ENCODE measurements at regions not wholly inside any gene's neighbourhood (a gene's known extent, or its start where the extent isn't known, plus 50 kb on each side); places are given as distances from the start of the nearest gene placed in this dataset.
"Not testable (repeated sequence)": the region's sequence is repeated elsewhere in the genome, so short reads cannot be mapped to it uniquely, and the experiment has no call there.

GRCh38 chr15:87681104-87681503 is 575.4 kb downstream of the NTRK3 start:
- no peak for DNase-seq (ENCODE audit: low read depth, low spot score)

- DNase-seq (ENCODE audit: low read depth, low spot score), result no peak
Observed at GRCh38 chr15:87680208-87680607, 576.3 kb downstream of the NTRK3 start.

DNA sequence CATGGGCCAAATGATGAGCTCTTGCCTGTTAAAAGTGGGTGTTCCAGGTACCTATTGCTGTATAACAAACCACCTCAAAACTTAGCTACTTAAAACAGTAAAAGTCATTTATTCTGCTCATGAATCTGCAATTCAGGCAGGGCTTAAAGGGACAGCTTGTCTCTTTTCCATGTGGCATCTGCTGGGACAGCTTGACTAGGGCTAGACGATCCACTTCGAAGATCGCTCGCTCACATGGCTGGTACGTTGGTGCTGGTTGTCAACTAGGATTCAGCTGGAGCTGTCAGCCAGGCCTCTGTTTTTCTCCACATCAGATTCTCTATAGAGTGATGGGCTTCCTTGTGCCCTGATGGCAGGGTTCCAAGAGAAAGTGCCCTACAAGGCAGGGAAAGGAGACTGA is 581.3 kb downstream of the NTRK3 start:
- DNase-seq (ENCODE audit: low read depth, low spot score), result no peak

DNA sequence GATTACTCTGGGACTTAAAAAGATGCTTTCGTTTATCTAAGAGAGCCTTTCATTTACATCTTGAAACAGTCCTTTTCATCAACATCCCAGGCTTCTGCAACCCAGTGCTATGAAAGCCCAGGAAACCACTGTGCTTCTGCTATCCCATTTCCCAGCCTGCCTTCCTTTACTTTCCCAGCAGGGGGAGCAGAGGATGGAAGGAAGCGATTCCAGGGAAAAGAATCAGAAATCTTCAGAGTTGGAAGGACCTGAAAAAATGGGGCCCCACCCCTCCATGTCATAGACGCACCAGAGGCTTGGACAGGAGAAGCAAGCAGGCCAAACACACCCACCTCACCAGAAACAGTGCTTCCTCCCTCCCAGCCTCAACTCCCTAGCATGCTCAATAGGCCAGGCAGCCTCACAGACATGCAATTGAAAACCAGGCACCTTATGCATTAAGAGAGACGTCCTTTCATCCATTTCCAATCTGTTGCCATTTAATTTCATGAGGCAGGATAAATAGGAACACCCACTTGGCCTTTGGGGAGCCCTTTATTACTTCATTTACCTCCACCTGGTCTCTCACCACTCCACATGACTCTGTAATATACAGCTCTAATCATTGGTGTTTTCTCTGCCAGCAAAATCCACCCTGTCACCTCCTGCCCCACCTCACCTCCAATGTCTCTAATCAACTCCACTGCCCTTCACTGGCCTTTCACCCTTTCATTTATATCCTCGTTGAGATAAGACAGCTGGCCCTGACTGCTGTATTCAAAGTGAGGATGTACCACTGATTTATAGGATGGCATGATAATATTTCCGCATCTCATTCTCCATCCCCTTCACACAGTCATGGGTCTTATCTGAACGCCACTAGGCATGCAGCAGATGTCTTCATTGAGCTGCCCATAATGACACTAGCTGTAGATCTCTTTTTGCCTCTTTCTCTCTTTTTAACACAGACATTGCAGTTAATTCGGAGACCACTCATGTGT is 583.9 kb downstream of the NTRK3 start:
- DNase-seq (ENCODE audit: low read depth, low spot score), result no peak

GRCh38 chr15:87671289-87671688 is 585.2 kb downstream of the NTRK3 start:
- DNase-seq (ENCODE audit: low read depth, low spot score), result no peak

- DNase-seq (ENCODE audit: low read depth, low spot score), result no peak
Observed at GRCh38 chr15:87669846-87670245, 586.7 kb downstream of the NTRK3 start.

DNA sequence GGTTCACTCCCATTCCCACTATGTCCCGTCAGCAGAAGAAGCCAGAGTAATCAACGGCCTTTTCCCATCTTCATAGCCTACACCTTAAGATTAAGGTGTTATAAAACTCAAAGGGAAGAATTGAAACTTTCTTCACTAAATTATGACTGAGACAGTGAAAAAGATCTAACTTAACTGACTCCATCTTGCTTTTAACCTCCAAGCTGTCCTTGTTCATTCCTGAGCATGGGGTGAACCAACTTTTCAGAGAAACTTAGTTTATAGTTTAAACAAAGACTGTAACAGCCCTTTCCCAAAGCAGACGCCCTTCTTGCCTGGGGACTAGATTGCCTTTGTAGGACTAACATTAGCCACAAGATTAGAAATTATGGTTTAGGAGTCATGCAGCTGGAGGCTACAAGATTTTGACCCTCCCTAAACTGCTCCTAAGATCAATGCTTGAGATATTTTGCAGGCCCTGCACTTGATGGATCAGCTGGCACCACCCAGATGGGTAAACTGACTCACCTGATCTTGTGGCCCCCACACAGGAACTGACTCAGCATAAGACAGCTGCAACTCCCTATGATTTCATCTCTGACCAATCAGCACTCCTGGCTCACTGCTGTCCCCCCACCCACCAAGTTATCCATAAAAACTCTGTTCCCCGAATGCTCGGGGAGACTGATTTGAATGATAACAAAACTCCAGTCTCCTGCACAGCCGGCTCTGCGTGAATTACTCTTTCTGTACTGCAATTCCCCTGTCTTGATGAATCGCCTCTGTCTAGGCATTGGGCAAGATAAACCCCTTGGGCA is 587.6 kb downstream of the NTRK3 start:
- not testable (repeated sequence) for DNase-seq (ENCODE audit: low read depth, low spot score)

DNA sequence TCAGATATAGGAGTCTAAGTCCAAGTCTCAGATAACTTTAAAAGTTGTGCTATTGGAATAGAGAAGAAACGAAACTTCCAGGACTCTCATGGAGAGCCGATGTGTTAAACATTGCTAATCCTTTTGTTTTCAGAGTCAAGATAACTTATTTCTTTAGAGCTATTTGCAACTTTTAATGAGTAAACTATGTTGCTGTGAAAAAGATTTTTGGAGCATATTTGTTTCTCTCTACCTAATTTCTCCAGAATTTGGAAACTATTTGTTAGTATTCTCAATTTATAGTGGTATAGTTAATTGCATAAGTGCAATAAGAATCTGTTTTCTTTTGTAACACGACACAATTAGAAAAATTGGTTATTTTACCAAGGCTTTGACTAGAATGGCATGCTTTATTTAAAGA is 588.9 kb downstream of the NTRK3 start:
- no peak for DNase-seq (ENCODE audit: low read depth, low spot score)

DNA sequence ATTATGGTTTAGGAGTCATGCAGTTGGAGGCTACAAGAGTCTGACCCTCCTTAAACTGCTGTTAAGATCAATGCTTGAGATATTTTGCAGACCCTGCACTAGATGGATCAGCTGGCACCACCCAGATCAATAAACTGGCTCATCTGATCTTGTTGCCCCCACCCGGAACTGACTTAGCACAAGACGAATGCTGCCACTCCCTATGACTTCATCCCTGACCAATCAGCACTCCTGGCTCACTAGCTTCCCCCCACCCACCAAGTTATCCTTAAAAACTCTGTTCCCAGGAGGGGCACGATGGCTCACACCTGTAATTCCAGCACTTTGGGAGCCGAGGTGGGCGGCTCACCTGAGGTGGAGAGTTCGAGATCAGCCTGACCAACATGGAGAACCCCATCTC is 594.0 kb downstream of the NTRK3 start:
- DNase-seq (ENCODE audit: low read depth, low spot score), result no peak

DNA sequence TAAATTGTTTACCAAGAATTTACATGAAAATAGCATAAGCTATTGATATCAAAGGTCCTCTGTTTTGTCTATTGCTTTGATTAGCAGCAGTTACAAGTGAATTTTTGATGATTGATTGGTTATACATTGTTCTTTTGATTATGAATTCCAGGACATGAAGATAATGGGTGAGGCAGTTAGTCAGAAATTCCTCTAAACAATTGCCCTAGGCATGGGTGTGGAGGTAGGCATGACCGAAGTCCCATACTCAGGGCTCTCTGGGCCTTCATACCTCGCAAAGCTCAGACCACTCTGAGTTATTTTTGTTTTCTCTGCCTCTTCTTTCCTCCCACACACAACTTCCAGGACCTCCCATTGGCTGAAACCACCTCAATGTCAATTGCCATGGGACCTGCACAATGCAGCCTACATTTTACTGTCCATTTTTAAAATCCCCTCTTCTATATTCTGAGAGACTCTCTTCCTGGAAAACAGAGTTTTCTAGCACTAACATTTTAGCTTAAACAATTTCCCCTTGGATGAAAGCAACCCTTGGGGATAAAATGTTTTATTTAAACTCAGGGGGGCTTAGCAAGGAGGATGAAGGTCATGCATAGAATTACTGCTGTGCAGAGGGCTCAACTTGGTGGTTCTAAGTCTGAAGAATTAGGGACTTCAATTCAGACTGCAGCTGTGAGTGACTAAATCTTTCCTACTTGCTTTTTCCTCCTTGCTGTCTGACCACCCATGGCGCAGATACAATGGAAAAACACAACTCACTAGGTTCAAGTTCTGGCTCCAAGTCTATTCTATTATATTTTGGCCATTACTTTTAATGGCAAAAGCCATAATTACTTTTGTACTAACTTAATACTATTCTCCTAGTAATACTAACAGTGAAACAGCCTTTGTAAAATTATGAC is 594.8 kb downstream of the NTRK3 start:
- DNase-seq (ENCODE audit: low read depth, low spot score), result no peak

- DNase-seq (ENCODE audit: low read depth, low spot score), result no peak
Observed at GRCh38 chr15:87660251-87661129, 596.0 kb downstream of the NTRK3 start.

- DNase-seq (ENCODE audit: low read depth, low spot score), result no peak
Observed at GRCh38 chr15:87656372-87656771, 600.2 kb downstream of the NTRK3 start.

DNA sequence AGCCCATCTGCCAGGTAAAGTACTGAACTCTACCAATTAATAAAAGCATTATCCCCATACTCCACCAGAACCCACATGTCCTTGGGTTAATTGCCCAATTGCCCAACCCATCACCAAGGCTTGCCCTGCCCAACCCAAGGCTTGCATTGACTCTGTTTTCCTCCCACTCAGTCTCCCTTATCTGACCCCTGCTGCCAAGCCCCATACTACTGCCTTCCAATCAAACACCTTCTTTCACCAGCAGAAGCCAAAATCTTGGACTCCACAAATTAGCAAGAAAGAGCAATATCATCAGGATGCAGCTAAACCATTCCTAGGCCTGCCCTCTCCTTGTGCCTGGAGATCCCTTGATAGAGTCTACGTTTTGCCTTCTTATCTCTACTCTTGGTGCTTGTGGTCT is 602.9 kb downstream of the NTRK3 start:
- DNase-seq (ENCODE audit: low read depth, low spot score), result no peak

GRCh38 chr15:87649175-87649574 is 607.4 kb downstream of the NTRK3 start:
- no peak for DNase-seq (ENCODE audit: low read depth, low spot score)

DNA sequence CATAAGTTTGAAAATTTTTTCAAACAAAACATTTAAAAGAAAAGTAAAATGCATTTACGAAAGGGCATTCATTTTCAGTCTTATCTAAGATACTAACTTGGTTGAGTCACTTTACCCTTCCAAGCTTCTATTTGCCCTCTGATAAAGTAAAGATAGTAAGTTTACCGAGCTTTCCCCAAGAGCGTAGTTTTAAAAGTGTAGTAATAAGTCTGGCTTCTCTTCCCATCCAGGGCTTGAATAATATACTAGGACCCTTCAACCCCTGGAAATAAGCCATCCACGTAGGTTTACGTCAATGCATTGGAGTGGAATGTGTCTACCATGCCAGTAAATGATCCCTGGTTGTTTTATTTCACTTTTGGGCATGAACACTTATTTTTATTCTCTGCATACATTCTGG is 608.3 kb downstream of the NTRK3 start:
- no peak for DNase-seq (ENCODE audit: low read depth, low spot score)

- DNase-seq (ENCODE audit: low read depth, low spot score), result no peak
Observed at GRCh38 chr15:87645723-87646122, 610.8 kb downstream of the NTRK3 start.

DNA sequence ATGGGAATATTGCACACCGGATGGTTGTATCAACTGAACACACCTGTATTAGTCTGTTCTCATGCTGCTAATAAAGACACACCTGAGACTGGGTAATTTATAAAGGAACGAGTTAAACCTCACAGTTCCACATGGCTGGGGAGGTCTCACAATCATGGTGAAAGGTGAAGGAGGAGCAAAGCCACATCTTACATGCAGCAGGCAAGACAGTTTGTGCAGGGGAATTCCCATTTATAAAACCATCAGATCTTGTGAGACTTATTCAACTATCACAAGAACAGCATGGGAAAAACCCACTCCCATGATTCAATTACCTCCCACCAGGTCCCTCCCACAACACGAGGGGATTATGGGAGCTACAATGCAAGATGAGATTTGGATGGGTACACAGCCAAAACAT is 613.5 kb downstream of the NTRK3 start:
- DNase-seq (ENCODE audit: low read depth, low spot score), result not testable (repeated sequence)

- DNase-seq (ENCODE audit: low read depth, low spot score), result no peak
Observed at GRCh38 chr15:87639305-87640011, 617.1 kb downstream of the NTRK3 start.

DNA sequence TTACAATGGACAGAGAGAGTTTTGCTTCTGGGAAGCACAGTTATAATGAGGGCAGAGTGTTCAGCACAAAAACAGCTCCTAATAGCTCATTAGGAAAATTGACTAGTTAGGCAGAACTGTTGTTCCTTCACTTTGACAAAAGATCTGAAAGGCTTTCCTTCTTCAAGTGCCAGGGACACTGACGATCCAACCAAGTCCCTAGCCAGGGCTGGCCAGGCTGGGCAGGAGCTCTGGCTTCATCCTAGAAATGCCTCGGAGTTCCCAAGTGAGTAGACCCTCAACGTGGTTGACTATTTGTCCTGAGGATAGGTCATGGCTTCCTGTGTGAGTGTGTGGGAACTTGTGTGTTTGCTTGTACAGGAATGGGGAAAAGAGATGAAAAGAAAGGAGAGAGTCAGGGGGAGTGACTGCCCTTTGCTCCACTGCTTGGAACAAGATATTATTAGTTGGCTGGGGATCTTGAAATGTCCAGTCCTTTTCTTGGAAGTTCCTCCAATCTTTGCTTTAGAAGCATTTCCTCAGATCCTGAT is 617.9 kb downstream of the NTRK3 start:
- DNase-seq (ENCODE audit: low read depth, low spot score), result no peak

DNA sequence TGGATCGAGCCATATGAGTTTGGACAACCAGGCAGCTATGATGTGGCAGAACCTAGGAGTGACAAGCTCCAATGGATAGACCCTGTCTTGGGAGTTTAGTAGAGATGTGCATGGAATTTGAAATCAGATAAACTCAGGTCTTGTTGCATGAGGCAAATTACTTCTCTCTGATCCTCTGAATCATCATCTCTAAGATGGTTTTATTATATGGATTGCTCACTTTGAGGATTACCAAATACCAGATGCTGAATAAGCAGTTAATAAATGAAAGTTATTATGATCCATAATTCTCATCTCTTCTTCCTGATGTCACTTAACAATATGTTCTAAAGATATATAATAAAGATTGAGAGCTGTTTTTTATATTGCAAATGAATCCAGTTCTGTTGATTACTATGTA is 622.2 kb downstream of the NTRK3 start:
- DNase-seq (ENCODE audit: low read depth, low spot score), result no peak
